HEK293T (cell line): ENCODE measurements at regions not wholly inside any gene's neighbourhood (a gene's known extent, or its start where the extent isn't known, plus 50 kb on each side); places are given as distances from the start of the nearest gene placed in this dataset.

Source experiments
- ARNT ChIP-seq: fragments of 450-650 bp; IDR thresholded peaks from 2 replicates; pipeline ENCODE4 v1.6.1; 2017; ENCODE audit warnings: mild to moderate bottlenecking
- BHLHE40 ChIP-seq: fragments of 450-650 bp; IDR thresholded peaks from 2 replicates; pipeline ENCODE4 v1.6.1; 2016; ENCODE audit warnings: mild to moderate bottlenecking, moderate library complexity, borderline replicate concordance
- ELF4 ChIP-seq: fragments of 450-650 bp; IDR thresholded peaks from 2 replicates; pipeline ENCODE4 v1.6.1; 2017; ENCODE audit warnings: antibody characterized with exemption
- FOXA1 ChIP-seq: fragments of 450-650 bp; IDR thresholded peaks from 2 replicates; pipeline ENCODE4 v1.6.1; 2016; ENCODE audit warnings: mild to moderate bottlenecking
- FOXK2 ChIP-seq: fragments of 450-650 bp; IDR thresholded peaks from 2 replicates; pipeline ENCODE4 v1.6.1; 2016; ENCODE audit warnings: mild to moderate bottlenecking
- L3MBTL2 ChIP-seq: fragments of 450-650 bp; conservative IDR thresholded peaks from 2 replicates; pipeline ENCODE4 v1.6.1; 2016; ENCODE audit warnings: mild to moderate bottlenecking
- LEF1 ChIP-seq: fragments of 450-650 bp; IDR thresholded peaks from 2 replicates; pipeline ENCODE4 v1.6.1; 2017; ENCODE audit warnings: mild to moderate bottlenecking, borderline replicate concordance
- NFRKB ChIP-seq: fragments of 450-650 bp; IDR thresholded peaks from 2 replicates; pipeline ENCODE4 v1.6.1; 2016; ENCODE audit warnings: mild to moderate bottlenecking, moderate library complexity

- TF ChIP-seq FOXA1 = no peak
- TF ChIP-seq NFRKB = no peak
- TF ChIP-seq L3MBTL2 = no peak
- TF ChIP-seq BHLHE40 = no peak
- TF ChIP-seq FOXK2 = no peak
- no peak for TF ChIP-seq ELF4
- no peak for TF ChIP-seq ARNT
- TF ChIP-seq LEF1 = no peak
These were observed 483.0 kb downstream of the KDM4C start for GRCh38 chr9:7240569-7241311.
